Iris pigment epithelial cell (primary cell): ENCODE measurements at regions not wholly inside any gene's neighbourhood (a gene's known extent, or its start where the extent isn't known, plus 50 kb on each side); places are given as distances from the start of the nearest gene placed in this dataset.
"Not testable (repeated sequence)": the region's sequence is repeated elsewhere in the genome, so short reads cannot be mapped to it uniquely, and the experiment has no call there.

Experiments
- DNase-seq: peaks from one replicate; pipeline ENCODE4 v3.0.0-alpha.2; 2011; ENCODE audit warnings: low read depth

DNA sequence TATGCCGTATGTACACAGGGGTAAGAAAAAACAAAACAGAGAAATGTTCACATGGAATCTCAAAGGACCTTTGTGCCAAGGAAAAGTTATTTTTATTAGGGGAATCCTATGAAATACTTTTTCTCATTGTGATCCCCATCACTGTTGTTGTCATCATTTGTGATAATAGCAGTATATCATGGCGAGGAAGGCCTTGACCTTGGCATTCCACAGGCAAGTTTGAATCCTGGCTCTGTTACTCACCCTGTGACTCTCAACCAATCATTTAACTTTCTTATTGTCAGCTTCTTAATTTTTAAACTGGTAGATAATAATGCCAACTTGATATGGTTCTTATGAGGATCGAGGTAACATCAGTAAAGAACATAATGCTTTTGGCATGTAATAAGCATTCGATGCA, 142.2 kb upstream of the DDHD1 start:
- DNase-seq, result no peak

DNA sequence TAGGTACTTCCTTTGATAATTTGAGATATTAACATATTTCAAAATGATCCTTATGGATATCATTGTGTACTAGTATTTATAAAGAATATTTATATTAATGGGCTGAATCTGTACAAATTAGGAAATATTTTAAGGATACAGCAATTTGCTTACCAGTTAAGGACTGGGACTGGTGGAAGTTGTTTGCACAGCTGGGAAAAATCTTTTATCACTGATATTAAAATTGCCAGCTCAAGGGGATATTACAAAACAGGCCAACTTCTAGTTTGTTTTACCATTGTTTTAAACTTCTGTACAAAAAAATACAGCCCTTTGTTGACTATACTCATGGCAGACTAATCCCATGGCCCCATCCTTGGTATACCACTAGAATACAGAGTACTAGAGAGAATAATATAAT, 133.2 kb upstream of the DDHD1 start:
- DNase-seq, result no peak

DNA sequence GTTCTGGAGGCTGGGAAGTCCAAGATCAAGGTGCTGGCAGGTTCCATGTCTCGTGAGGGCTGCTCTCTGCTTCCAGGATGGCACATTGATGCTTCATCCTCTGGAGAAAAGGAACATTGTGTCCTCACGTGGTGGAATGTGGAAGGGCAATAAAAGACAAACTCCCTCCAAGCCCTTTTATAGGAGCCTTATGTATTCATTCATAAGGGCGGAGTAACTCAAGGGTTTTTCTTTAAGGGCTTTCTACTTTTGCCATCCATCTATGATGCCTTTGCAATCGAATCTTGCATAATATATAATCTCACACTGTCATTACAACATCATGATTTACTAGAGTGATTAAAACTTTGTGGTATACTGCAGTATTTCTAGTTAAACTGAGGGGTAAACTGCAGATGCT, 132.7 kb upstream of the DDHD1 start:
- no peak for DNase-seq

DNA sequence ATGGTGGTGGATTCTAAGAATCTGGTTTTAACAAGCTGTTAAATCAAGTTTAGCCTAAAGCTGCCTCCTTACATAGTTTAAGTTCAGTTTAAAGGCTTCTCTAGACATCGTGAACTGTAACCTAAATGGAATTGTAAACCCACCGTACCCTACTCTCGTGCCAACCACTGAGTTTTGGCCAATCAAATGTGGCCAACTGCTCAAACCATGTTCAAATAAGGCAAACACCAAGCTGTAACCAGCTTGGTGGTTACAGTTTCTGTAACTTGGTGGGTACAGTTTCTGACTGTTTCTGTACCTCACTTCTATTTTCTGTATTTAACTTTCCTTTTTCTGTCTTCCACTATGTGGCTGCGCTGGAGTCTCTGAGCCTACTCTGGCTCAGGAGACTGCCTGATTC, 131.9 kb upstream of the DDHD1 start:
- DNase-seq, result no peak

DNA sequence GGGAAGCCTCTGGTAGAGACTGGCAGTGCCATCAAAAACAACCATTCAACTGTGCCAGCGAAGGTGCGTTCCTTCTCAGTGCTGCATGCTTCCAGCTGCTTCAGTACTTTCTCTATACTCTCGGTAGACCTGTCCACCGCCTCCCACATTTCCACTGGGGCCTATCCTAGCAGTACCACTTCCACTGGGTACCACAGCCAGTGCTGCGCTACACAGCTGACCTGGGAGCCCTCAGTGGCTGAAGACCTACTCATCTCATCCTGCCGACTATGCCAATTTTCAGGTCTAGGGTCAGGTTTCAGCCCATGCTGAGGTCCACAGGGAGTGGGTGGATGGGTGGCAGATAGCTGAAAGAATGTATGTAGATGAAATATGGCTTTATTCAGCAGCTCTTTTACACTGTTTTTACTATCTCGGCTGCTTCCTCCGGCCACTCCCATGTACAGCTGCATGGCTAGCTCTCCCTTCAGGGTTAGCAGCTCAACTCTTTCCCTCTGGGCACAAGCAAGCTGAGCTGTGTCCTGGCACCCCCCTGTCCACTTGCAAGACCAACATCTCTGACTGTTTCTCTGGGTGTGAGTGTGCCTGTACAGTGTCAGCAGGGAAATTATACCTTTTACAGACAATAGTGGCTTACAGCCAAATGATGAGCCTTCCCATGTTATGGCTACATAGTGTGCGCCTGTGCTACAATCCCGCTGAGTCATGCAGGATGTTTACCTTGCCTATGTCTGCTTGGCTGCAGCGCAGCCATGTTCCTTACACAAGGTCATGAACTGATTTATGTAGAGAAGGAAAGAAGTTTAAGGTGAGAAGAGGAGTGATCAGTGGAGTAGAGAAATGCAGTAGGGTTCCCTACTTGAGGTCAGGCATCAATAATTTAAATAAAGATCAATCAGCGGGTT, 125.7 kb upstream of the DDHD1 start:
- peak; percentile 92 for DNase-seq

DNA sequence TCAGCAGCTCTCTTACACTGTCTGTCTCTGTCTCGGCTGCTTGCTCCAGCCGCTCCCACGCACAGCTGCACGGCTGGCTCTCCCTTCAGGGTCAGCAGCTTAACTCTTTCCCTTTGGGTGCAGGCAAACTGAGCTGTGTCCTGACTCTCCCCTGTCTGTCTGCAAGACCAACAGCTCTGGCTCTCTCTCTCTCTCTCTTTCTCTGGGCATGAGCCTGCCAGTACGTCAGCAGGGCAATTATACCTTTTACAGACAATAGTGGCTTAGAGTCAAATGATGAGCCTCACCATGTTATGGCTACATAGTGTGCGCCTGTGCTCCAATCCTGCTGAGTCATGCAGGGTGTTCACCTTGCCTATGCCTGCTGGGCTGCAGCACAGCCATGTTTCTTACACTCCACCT, 120.5 kb upstream of the DDHD1 start:
- peak; percentile 7 for DNase-seq

DNA sequence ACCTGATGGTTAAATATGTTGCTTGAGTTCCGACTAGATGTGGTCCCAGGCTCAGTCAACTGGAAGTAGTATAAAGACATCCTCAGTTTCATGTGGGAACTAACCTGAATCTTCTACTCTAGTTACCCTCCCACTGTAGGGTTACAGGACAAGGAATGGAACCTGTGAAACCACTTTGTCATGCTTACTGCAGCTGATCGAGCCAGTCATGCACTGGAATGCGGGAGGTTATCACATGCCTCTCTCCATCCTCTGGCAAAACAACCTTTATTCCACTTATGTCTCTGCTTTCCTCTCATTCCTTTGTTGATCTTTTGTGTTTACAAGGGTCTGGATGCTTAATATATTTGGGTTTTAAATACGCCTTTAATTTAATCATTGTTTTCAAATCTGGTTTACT, 111.9 kb upstream of the DDHD1 start:
- no peak for DNase-seq

DNA sequence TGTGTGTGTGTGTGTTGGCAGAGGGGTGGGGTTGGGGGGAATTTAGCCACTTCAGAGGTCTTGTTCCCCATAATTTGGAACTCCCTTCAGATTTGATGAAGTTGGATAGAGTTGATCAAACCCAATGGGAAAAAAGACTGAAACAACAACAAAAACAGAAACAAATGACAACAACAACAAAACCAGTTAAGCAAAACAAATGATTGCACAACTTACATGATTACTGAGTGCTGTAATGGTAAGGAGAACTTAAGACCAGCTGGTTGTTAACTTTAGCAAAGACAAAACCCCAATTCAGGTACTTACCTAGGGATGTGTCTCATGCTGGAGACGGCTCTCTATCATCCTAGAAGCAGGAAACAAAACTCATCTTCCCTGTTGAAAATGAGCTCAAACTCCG, 107.8 kb upstream of the DDHD1 start:
- DNase-seq, result no peak

DNA sequence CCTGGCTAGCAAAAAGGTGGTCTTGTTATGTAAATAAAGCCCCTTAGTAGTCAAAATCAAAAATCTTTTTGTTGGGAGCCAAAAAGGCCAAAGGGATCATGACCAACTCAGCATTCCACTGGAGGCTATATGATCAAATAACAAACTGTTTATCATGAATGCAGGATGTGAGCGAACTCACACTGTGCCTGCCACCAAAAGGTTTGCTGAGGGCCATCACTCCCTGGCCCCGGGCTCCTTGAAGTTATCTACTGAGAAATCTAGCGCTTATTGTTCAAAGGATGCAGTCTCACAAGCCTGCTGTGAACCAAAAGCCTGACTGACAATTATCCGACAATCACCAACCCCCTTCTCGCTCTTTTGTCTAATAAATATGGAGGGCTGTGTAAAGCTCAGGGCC, 107.2 kb upstream of the DDHD1 start:
- no peak for DNase-seq

DNA sequence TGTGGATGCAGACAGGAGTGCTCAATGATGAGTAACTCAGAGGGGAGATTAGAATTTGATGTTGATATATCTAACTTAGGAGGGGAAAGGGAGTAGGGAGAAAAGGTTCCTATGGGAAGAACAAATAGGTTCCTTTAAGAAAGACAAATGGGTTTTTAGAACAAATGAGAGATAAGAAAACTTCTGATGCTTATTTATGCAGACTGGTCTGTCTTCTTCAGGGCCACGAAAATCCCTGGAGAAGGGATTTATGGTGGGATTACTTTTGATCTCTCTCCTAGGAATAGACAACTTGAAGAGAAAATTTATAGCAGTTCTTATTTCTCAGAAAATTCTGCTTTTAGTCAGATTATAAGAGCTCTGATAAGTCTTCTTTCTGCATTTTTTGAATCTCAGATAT, 99.0 kb upstream of the DDHD1 start:
- DNase-seq, result no peak

DNA sequence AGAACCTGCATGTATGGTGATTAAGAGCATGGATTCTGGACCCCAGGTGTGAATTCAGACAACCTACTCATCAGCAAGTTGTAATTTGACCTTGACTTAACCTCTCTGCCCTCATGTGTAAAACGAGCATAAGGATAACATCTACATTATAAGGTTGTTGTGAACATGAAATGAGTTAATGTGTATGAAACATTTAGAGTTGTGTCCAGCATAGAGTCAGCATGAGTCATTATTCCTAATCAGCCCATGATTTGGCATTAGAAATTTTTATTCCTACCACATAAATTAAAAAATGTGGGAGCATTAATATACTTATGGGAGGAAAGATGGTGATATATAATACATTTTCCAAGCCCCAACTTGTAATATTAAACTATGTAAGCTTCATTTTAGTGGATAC, 95.9 kb upstream of the DDHD1 start:
- DNase-seq, result peak; percentile 20

DNA sequence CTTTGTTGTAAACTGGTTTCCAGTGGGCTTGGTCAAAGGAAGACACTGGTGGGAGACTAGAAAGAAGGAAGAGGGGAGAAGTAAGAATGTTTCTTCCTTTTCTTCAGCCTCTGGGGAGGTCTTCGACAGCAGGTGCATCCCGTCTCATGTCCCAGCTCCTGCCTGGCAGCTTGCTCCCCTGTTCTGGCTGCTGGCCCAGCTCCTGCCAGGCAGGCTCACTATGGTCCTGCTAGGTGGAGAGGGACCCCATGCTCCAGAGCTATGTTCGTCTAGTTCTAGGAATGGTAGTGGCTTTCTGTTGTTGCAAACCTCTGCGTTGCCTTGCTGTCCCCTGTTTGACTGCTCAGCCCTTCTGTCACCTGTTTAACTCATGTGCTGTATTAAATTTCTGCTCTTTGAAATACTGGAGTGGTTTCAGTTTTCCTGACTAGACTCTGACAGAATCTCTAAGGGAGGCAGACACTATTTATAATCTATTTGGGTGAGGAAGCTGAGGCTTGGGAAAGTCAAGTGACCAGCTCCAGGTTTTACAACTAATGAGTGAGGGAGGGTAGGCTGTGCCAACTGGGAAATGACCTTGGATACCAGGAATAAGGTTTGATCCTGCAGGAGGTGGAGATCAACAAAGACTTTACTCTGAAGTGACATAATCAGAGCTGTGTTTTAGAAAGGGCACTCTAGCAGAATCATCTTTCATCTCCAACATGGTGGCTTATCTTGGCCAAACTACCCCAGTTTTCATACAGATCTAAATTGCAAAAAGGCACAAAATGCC, 94.7 kb upstream of the DDHD1 start:
- no peak for DNase-seq

DNA sequence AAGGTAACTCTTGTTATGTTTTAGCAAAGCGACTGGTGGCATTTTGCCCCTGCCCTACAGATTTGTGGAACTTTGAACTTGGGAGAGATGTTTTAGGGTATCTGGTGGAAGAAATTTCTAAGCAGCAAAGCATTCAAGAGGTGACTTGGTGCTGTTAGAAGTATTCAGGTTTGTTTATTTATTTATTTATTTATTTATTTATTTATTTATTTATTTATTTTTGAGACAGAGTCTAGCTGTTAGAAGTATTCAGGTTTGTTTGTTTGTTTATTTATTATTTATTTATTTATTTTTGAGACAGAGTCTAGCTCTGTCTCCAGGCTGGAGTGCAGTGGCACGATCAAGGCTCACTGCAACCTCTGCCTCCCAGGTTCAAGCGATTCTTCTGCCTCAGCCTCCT, 89.8 kb upstream of the DDHD1 start:
- not testable (repeated sequence) for DNase-seq

DNA sequence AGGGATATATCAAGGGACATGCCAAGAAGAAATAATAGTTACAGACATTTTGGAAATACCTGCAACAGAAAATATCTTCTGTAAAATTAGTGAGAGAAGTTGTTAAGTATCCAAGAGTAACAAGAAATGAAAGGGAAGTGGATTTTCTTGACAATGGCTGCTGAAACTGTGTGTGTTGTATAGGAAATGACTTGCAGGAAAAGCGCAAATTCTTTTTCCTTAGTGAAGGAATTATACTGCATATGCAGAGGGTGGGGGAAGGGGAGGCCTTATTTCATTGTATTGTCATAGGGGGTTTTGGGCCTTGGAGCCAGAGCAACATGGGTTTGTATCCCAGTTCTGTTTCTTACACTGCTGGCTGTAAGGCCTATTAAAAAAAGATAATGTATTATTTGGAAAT, 84.4 kb upstream of the DDHD1 start:
- DNase-seq, result no peak

DNA sequence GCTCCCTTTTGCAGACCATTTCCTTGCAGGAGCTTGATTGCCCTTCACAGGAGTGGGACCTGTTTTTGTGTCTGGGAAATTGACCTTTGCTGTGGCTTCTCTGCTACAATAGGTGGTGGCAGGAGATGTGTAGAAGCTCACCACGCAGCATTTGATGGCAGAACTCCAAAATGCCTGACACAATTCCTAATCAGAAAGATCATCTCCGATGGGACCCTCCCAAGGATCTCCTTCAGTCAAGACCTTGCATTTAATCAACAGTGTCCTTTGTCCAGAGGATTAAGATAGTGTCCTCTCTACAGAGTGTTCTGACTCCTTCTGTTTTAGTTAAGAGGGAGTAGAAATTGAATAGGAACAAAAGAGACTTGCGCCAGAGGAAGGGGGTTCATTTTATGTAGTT, 83.6 kb upstream of the DDHD1 start:
- no peak for DNase-seq

DNA sequence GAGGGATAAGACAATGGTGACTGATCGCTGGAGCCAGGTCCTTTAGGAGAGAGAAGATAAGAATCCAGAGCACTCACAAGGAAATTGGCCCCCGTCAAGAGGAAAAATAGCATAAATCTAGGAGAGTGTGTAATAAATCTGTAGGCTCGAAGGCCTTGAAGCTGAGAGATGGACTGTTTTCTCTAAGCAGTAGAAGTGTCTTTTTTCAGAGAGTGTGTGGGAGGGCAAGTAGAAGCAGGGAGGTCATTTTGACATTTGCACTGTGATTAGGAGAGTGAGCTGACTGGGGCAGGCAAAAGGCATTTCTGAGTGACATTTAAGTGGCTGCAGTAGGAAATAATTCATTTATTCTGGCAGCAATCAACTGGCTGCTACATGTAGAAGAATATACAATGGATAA, 78.0 kb upstream of the DDHD1 start:
- DNase-seq, result no peak

DNA sequence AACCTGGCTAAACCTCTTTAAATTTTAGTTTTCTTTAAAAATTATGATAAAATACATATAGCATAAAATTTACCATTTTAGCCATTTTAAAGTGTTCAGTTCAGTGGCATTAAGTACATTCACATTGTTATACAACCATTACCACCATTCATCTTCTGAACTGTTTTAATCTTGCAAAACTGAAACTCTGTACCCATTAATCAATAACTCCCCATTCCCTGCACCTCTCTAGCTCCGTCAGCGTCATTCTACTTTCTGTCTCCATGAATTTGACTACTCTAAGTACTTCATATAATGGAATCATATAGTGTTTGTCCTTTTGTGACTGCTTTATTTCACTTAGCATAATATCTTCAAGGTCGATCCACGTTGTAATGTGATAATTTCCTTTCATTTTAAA, 75.8 kb upstream of the DDHD1 start:
- no peak for DNase-seq

DNA sequence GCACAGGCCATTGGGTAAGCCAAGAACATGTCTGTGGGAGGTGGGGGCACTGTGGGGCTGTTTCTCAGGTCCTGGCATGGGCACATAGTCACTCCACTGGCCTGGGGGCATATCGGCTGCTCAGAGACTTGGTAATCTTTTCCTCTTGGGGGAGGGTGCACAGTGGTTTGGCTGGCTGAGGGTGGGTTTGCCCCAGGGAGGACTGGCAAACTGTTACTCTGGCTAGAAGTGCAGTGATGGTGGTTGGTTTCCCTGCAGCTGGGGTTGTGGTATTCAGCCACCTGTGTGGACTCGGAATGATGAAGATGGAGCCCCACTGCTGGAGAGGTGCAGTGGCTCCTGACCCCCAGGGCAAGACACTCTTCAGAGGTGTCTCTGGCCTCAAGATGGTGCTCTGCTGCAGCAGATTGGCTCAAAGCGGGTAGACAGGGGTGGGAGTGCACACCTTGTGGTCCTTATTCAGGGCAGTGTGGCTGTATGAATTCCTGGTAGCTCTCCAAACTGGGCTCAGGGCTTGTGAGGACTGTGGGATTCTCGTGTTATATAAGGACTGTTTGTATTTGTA, 74.1 kb upstream of the DDHD1 start:
- DNase-seq, result no peak

DNA sequence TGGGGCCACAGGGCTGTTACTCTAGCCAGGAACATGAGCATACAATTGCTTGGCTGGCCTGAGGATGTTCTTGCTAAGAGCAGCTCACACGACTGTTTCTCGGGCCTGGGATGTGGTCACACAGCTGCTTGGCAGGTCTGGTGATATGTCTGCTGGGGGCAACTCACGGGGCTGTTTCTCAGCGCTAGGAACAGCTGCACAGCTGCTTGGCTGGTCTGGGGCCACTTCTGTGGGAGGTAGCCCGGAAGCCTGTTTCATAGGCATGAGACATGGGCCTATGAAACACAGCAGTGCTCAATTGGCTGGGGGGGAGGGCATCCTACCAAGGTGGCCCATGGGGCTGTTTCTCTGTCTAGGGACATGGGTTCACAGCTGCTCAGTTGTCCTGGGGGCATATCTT, 73.4 kb upstream of the DDHD1 start:
- DNase-seq, result no peak

DNA sequence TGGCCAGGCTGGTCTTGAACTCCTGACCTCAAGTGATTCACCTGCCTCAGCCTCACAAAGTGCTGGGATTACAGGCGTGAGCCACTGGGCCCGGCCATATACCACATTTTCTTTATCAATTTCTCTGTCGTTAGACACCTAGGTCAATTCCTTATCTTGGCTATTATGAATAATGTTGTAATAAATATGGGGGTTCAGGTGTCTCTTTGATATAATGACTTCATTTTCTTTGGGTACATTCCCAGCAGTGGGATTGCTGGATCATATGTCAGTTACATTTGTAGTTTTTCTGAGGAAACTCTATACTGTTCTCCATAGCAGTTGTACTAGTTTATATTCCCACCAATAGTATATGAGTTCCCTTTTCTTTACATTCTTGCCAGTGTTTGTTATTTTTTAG, 67.8 kb upstream of the DDHD1 start:
- DNase-seq, result no peak

DNA sequence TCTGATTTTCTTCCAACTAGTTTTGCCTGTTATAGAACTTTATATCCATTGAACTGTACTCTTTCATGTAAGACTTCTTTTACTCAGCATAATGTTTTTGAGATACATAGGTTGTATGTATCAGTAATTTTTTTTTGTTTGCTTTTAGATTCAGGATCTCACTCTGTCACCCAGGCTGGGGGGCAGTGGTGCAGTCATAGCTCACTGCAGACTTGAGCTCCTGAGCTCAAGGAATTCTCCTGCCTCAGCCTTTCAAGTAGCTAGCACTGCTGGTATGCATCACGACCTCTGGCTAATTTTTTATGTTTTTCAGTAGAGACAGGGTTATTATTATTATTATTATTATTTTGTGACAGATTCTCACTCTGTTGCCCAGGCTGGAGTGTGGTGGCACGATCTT, 65.0 kb upstream of the DDHD1 start:
- no peak for DNase-seq

DNA sequence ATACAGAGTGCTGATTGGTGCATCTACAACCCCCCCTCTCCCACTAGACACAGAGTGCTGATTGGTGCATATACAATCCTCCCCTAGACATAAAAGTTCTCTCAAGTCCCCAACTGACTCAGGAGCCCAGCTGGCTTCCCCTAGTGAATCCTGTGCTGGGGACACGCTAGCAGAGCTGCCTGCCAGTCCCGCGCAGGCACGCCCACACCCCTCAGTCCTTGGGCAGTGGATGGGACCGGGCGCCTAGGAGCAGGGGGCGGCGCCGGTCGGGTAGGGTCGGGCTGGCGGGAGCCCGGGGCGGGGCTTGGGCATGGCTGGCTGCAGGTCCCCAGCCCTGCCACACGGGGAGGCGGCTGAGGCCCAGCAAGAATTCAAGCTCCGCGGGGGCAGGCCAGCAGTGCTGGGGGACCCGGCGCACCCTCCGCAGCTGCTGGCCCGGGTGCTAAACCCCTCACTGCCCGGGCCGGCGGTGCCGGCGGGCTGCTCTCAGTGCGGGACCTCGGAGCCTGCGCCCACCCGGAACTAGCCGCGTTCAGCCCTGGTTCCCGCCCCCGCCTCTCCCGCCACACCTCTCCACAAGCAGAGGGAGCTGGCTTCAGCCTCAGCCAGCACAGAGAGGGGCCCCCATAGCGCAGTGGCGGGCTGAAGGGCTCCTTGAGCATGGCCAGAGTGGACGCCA, 64.3 kb upstream of the DDHD1 start:
- DNase-seq, result peak; percentile 59

DNA sequence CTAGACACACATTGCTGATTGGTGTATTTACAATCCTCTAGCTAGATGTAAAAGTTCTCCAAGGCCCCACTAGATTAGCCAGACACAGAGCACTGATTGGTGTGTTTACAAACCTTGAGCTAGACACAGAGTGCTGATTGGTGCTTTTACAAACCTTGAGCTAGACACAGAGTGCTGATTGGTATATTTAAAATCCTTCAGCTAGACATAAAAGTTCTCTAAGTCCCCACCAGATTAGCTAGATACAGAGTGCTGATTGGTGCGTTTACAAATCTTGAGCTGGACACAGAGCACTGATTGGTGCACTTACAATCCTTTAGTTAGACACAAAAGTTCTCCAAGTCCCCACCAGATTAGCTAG, 63.8 kb upstream of the DDHD1 start:
- not testable (repeated sequence) for DNase-seq
